ENCODE measurements at regions not wholly inside any gene's neighbourhood (a gene's known extent, or its start where the extent isn't known, plus 50 kb on each side); places are given as distances from the start of the nearest gene placed in this dataset.
A peak's percentile ranks its signal among the peaks of the same experiment; 100 is the strongest.

DNA sequence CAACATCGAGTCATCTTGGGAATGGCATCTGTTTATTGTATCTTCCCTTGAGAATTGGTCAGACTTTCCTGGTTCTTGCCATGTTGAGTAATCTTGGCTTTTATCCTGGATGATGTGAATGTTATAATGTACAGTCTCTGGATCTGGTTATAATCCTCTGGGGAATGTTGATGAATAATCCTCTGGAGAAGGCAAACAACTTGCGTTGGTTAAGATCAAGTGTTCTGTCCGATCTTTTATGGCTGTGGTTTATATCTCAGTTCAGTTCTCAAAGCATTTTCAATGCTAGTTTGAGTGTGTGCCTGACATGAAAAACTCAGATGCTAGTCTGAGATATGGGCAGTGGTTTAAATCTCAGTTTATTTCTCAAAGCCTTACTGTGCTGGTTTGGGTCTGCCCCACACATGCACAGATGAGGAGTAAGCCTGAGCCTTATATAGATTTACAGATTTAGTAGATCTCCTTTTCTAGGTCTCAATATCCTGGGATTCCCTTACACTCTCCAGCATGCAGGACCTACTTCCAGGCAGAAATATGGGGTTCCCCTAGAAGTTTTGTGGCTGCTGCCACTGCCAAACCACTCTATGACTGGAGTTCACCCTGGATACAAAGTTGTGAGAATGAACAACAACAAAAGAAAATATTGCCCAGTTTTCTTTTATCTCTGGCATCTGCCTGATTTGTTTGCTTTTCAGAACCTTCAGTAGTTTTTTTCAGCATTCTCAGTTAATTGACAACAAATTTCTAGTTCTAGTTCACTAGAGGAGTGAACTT lies 191.8 kb upstream of the MAN1A1 start:
- H3K4me1 ChIP-seq (ENCODE audit: control insufficient read depth, insufficient read depth, low read length), result no peaks in the 10 kb centered on the region
- no peaks in the 10 kb centered on the region for H3K36me3 ChIP-seq (ENCODE audit: control insufficient read depth in 2 of 2, insufficient read depth in 1 of 2, low read length in 2 of 2)
- ChIA-PET CTCF (interaction anchor here (0.6 kb wide), 1 partner anchor 18 kb away, joined by 4 read pairs; no protein-coding TSS in a partner anchor), POLR2A (no interaction called here)
- no peaks in the 10 kb centered on the region for H3K9me3 ChIP-seq (ENCODE audit: control insufficient read depth, insufficient read depth, low read depth, low read length)
- no peak overlapping the region for H3K27ac ChIP-seq (ENCODE audit: extremely low read depth, low read depth, low read length)
- H3K4me3 ChIP-seq (ENCODE audit: low read depth, low read length), result no peak overlapping the region
- no peak for TF ChIP-seq SCRT1 (tag by site-specific recombination; IDR thresholded peaks at IDR 0.05; ENCODE audit: borderline replicate concordance)
- TF ChIP-seq ZNF140 (tag by site-specific recombination; IDR thresholded peaks at IDR 0.05), result no peak
- TF ChIP-seq ZNF341 (tag by site-specific recombination; IDR thresholded peaks at IDR 0.05; ENCODE audit: low read depth), result no peak
- TF ChIP-seq ZNF777 (tag by site-specific recombination; IDR thresholded peaks at IDR 0.05; ENCODE audit: borderline replicate concordance), result no peak
- TF ChIP-seq, protein P1, sequence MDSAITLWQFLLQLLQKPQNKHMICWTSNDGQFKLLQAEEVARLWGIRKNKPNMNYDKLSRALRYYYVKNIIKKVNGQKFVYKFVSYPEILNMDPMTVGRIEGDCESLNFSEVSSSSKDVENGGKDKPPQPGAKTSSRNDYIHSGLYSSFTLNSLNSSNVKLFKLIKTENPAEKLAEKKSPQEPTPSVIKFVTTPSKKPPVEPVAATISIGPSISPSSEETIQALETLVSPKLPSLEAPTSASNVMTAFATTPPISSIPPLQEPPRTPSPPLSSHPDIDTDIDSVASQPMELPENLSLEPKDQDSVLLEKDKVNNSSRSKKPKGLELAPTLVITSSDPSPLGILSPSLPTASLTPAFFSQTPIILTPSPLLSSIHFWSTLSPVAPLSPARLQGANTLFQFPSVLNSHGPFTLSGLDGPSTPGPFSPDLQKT (IDR thresholded peaks at IDR 0.05; ENCODE audit: borderline replicate concordance, low read depth, low read length), result no peak
- TF ChIP-seq TCF7L2 (IDR thresholded peaks at IDR 0.05; ENCODE audit: borderline replicate concordance, low read depth, low read length), result no peak
- TF ChIP-seq, protein P2, sequence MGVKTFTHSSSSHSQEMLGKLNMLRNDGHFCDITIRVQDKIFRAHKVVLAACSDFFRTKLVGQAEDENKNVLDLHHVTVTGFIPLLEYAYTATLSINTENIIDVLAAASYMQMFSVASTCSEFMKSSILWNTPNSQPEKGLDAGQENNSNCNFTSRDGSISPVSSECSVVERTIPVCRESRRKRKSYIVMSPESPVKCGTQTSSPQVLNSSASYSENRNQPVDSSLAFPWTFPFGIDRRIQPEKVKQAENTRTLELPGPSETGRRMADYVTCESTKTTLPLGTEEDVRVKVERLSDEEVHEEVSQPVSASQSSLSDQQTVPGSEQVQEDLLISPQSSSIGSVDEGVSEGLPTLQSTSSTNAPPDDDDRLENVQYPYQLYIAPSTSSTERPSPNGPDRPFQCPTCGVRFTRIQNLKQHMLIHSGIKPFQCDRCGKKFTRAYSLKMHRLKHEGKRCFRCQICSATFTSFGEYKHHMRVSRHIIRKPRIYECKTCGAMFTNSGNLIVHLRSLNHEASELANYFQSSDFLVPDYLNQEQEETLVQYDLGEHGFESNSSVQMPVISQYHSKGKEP (tag by site-specific recombination; IDR thresholded peaks at IDR 0.05), result no peak
- no peak for TF ChIP-seq GLI4 (tag by site-specific recombination; IDR thresholded peaks at IDR 0.05)
- TF ChIP-seq, protein P3, sequence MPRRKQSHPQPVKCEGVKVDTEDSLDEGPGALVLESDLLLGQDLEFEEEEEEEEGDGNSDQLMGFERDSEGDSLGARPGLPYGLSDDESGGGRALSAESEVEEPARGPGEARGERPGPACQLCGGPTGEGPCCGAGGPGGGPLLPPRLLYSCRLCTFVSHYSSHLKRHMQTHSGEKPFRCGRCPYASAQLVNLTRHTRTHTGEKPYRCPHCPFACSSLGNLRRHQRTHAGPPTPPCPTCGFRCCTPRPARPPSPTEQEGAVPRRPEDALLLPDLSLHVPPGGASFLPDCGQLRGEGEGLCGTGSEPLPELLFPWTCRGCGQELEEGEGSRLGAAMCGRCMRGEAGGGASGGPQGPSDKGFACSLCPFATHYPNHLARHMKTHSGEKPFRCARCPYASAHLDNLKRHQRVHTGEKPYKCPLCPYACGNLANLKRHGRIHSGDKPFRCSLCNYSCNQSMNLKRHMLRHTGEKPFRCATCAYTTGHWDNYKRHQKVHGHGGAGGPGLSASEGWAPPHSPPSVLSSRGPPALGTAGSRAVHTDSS (tag by site-specific recombination; IDR thresholded peaks at IDR 0.05), result no peak
- TF ChIP-seq ZNF510 (tag by site-specific recombination; IDR thresholded peaks at IDR 0.05; ENCODE audit: insufficient replicate concordance), result no peak
- TF ChIP-seq ZNF354C (tag by site-specific recombination; IDR thresholded peaks at IDR 0.05; ENCODE audit: borderline replicate concordance, low read depth), result no peak
- TF ChIP-seq FEZF1 (tag by site-specific recombination; IDR thresholded peaks at IDR 0.05), result 0 out of 2 replicates have a peak, but pooled peaks have one; percentile 11
- no peak for TF ChIP-seq ZNF10 (tag by site-specific recombination; IDR thresholded peaks at IDR 0.05)
- TF ChIP-seq, protein P4, sequence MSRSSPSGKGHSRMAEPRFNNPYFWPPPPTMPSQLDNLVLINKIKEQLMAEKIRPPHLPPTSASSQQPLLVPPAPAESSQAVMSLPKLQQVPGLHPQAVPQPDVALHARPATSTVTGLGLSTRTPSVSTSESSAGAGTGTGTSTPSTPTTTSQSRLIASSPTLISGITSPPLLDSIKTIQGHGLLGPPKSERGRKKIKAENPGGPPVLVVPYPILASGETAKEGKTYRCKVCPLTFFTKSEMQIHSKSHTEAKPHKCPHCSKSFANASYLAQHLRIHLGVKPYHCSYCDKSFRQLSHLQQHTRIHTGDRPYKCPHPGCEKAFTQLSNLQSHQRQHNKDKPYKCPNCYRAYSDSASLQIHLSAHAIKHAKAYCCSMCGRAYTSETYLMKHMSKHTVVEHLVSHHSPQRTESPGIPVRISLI (tag by site-specific recombination; IDR thresholded peaks at IDR 0.05), result 0 out of 2 replicates have a peak, but pooled peaks have one; percentile 56
- peak; percentile 57; the same call in 1 of the 2 replicates for TF ChIP-seq ZNF184 (tag by site-specific recombination; IDR thresholded peaks at IDR 0.05)
- TF ChIP-seq ZNF629 (tag by site-specific recombination; IDR thresholded peaks at IDR 0.05), result peak; percentile 51; the same call in 1 of the 2 replicates
- no peak for TF ChIP-seq ZBTB1 (tag by site-specific recombination; IDR thresholded peaks at IDR 0.05)
- TF ChIP-seq OVOL3 (tag by site-specific recombination; IDR thresholded peaks at IDR 0.05), result 0 out of 2 replicates have a peak, but pooled peaks have one; percentile 12
- TF ChIP-seq, protein P5, sequence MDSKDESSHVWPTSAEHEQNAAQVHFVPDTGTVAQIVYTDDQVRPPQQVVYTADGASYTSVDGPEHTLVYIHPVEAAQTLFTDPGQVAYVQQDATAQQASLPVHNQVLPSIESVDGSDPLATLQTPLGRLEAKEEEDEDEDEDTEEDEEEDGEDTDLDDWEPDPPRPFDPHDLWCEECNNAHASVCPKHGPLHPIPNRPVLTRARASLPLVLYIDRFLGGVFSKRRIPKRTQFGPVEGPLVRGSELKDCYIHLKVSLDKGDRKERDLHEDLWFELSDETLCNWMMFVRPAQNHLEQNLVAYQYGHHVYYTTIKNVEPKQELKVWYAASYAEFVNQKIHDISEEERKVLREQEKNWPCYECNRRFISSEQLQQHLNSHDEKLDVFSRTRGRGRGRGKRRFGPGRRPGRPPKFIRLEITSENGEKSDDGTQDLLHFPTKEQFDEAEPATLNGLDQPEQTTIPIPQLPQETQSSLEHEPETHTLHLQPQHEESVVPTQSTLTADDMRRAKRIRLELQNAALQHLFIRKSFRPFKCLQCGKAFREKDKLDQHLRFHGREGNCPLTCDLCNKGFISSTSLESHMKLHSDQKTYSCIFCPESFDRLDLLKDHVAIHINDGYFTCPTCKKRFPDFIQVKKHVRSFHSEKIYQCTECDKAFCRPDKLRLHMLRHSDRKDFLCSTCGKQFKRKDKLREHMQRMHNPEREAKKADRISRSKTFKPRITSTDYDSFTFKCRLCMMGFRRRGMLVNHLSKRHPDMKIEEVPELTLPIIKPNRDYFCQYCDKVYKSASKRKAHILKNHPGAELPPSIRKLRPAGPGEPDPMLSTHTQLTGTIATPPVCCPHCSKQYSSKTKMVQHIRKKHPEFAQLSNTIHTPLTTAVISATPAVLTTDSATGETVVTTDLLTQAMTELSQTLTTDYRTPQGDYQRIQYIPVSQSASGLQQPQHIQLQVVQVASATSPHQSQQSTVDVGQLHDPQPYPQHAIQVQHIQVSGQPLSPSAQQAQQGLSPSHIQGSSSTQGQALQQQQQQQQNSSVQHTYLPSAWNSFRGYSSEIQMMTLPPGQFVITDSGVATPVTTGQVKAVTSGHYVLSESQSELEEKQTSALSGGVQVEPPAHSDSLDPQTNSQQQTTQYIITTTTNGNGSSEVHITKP (tag by site-specific recombination; IDR thresholded peaks at IDR 0.05), result 0 out of 2 replicates have a peak, but pooled peaks have one; percentile 35
- TF ChIP-seq ZNF701 (tag by site-specific recombination; IDR thresholded peaks at IDR 0.05), result no peak
- no peak for TF ChIP-seq ZNF16 (tag by site-specific recombination; IDR thresholded peaks at IDR 0.05; ENCODE audit: low read depth)
- TF ChIP-seq, protein P6, sequence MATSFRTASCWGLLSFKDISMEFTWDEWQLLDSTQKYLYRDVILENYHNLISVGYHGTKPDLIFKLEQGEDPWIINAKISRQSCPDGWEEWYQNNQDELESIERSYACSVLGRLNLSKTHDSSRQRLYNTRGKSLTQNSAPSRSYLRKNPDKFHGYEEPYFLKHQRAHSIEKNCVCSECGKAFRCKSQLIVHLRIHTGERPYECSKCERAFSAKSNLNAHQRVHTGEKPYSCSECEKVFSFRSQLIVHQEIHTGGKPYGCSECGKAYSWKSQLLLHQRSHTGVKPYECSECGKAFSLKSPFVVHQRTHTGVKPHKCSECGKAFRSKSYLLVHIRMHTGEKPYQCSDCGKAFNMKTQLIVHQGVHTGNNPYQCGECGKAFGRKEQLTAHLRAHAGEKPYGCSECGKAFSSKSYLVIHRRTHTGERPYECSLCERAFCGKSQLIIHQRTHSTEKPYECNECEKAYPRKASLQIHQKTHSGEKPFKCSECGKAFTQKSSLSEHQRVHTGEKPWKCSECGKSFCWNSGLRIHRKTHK (tag by site-specific recombination; IDR thresholded peaks at IDR 0.05), result no peak
- TF ChIP-seq MEIS1 (CRISPR knock-in tag; IDR thresholded peaks at IDR 0.05; ENCODE audit: borderline replicate concordance), result no peak
- TF ChIP-seq ZEB2 (tag by site-specific recombination; IDR thresholded peaks at IDR 0.05), result peak; percentile 71
- TF ChIP-seq ZNF843 (tag by site-specific recombination; IDR thresholded peaks at IDR 0.05), result peak; percentile 74

Data from HEK293 (cell line).